CD8-positive, alpha-beta memory T cell (primary cell): ENCODE measurements at regions not wholly inside any gene's neighbourhood (a gene's known extent, or its start where the extent isn't known, plus 50 kb on each side); places are given as distances from the start of the nearest gene placed in this dataset.
"Not testable (repeated sequence)": the region's sequence is repeated elsewhere in the genome, so short reads cannot be mapped to it uniquely, and the experiment has no call there.

Experiments
- CTCF ChIA-PET: fragments of 350-600 bp; sonication (Branson Sonifier 250); formaldehyde crosslinking; loops from one replicate; lab custom pipeline; 2021; ENCODE audit warnings: antibody characterized with exemption; lab: Charles Lee
- POLR2A ChIA-PET: fragments of 350-600 bp; sonication (Branson Sonifier 250); formaldehyde crosslinking; loops from one replicate; lab custom pipeline; 2021; ENCODE audit warnings: antibody characterized with exemption; lab: Charles Lee
- DNase-seq, 5 donors: peaks; one replicate each; pipeline versions ENCODE4 v3.0.0 to v3.0.0-alpha.2; 2020 to 2022; ENCODE audit warnings: mixed read lengths in 1 of 5
- H3K27ac ChIP-seq: one replicate; pipeline ENCODE4 v1.7.0; 2013; ENCODE audit warnings: low read depth, mild to moderate bottlenecking, low read length, moderate library complexity
- H3K27me3 ChIP-seq: 2 replicates; pipeline ENCODE4 v1.7.0; 2013; ENCODE audit warnings: low read length, mild to moderate bottlenecking; ENCODE audit not compliant: insufficient read depth, poor library complexity, severe bottlenecking
- H3K36me3 ChIP-seq: 2 replicates; pipeline ENCODE4 v1.7.0; 2013; ENCODE audit warnings: mild to moderate bottlenecking, low read length, moderate library complexity; ENCODE audit not compliant: insufficient read depth
- H3K4me1 ChIP-seq: 2 replicates; pipeline ENCODE4 v1.7.0; 2013; ENCODE audit warnings: mild to moderate bottlenecking, low read length, moderate library complexity; ENCODE audit not compliant: insufficient read depth
- H3K4me3 ChIP-seq: 2 replicates; pipeline ENCODE4 v1.7.0; 2013; ENCODE audit warnings: mild to moderate bottlenecking, low read length
- H3K9me3 ChIP-seq: 2 replicates; pipeline ENCODE4 v1.7.0; 2013; ENCODE audit warnings: mild to moderate bottlenecking, low read length
- H3K27ac Mint-ChIP-seq, 8 donors: one replicate each; pipeline ENCODE4 v1.8.0; 2020 to 2021; ENCODE audit warnings: mixed read lengths in 8 of 8, mild to moderate bottlenecking in 6 of 8, inconsistent platforms in 3 of 8, moderate library complexity in 3 of 8
- H3K27me3 Mint-ChIP-seq, 2 donors: one replicate each; pipeline ENCODE4 v1.8.0; 2020 to 2021; ENCODE audit warnings: mixed read lengths in 2 of 2, mild to moderate bottlenecking in 1 of 2, moderate library complexity in 1 of 2
- H3K36me3 Mint-ChIP-seq, 3 donors: one replicate each; pipeline ENCODE4 v1.8.0; 2020 to 2021; ENCODE audit warnings: mixed read lengths in 3 of 3, inconsistent platforms in 1 of 3, mild to moderate bottlenecking in 1 of 3
- H3K4me1 Mint-ChIP-seq, 3 donors: one replicate each; pipeline ENCODE4 v1.8.0; 2020 to 2021; ENCODE audit warnings: mixed read lengths in 3 of 3, inconsistent platforms in 1 of 3, mild to moderate bottlenecking in 1 of 3
- H3K4me3 Mint-ChIP-seq, 7 donors: one replicate each; pipeline ENCODE4 v1.8.0; 2020 to 2021; ENCODE audit warnings: mixed read lengths in 7 of 7, mild to moderate bottlenecking in 6 of 7, moderate library complexity in 4 of 7, inconsistent platforms in 2 of 7
- H3K9me3 Mint-ChIP-seq, 5 donors: one replicate each; pipeline ENCODE4 v1.8.0; 2020 to 2022; ENCODE audit warnings: mixed read lengths in 5 of 5, mild to moderate bottlenecking in 3 of 5, moderate library complexity in 2 of 5, inconsistent platforms in 1 of 5

GRCh38 chr6:139702706-139703105, 328.3 kb upstream of the CITED2 start:
- POLR2A ChIA-PET = no interaction called here
- Histone ChIP-seq H3K4me1 (no peaks in the 10 kb centered on the region), H3K36me3 (no peaks in the 10 kb centered on the region), H3K4me3 (no peak overlapping the region), H3K27me3 (no peaks in the 10 kb centered on the region), H3K9me3 (no peaks in the 10 kb centered on the region), H3K27ac (no peak overlapping the region)
- DNase-seq = no peak
- H3K36me3 Mint-ChIP-seq = peaks cover 0 to 29% (median 0%) of the 10 kb centered on the region in 3 donors
- no peaks in the 10 kb centered on the region for H3K4me1 Mint-ChIP-seq
- H3K27ac Mint-ChIP-seq = no peak overlapping the region
- CTCF ChIA-PET = no interaction called here
- H3K9me3 Mint-ChIP-seq = peaks cover 0 to 6% (median 0%) of the 10 kb centered on the region in 5 donors
- H3K4me3 Mint-ChIP-seq = no peak overlapping the region
- H3K27me3 Mint-ChIP-seq = no peaks in the 10 kb centered on the region

GRCh38 chr6:139701695-139702094, 327.2 kb upstream of the CITED2 start:
- Histone ChIP-seq H3K27ac (no peak overlapping the region), H3K36me3 (no peaks in the 10 kb centered on the region), H3K9me3 (no peaks in the 10 kb centered on the region), H3K4me3 (no peak overlapping the region), H3K4me1 (no peaks in the 10 kb centered on the region), H3K27me3 (no peaks in the 10 kb centered on the region)
- H3K27ac Mint-ChIP-seq = no peak overlapping the region
- ChIA-PET CTCF (no interaction called here), POLR2A (no interaction called here)
- H3K27me3 Mint-ChIP-seq = no peaks in the 10 kb centered on the region
- H3K36me3 Mint-ChIP-seq = peaks cover 0 to 29% (median 0%) of the 10 kb centered on the region in 3 donors
- H3K4me3 Mint-ChIP-seq = no peak overlapping the region
- DNase-seq = no peak
- peaks cover 0 to 6% (median 0%) of the 10 kb centered on the region in 5 donors for H3K9me3 Mint-ChIP-seq
- peaks cover 0 to 4% (median 2%) of the 10 kb centered on the region in 3 donors for H3K4me1 Mint-ChIP-seq

- CTCF ChIA-PET = no interaction called here
- H3K27me3 Mint-ChIP-seq = no peaks in the 10 kb centered on the region
- Histone ChIP-seq H3K9me3 (no peaks in the 10 kb centered on the region), H3K27me3 (no peaks in the 10 kb centered on the region), H3K4me3 (no peak overlapping the region), H3K27ac (no peak overlapping the region), H3K36me3 (no peaks in the 10 kb centered on the region), H3K4me1 (no peaks in the 10 kb centered on the region)
- peaks cover 0 to 29% (median 0%) of the 10 kb centered on the region in 3 donors for H3K36me3 Mint-ChIP-seq
- no peak overlapping the region for H3K27ac Mint-ChIP-seq
- H3K4me1 Mint-ChIP-seq = peaks cover 0 to 8% (median 2%) of the 10 kb centered on the region in 3 donors
- no peak for DNase-seq
- no peak overlapping the region for H3K4me3 Mint-ChIP-seq
- peaks cover 0 to 6% (median 0%) of the 10 kb centered on the region in 5 donors for H3K9me3 Mint-ChIP-seq
- POLR2A ChIA-PET = no interaction called here
These were observed 326.6 kb upstream of the CITED2 start for GRCh38 chr6:139701003-139701402.

GRCh38 chr6:139699911-139700310, 325.5 kb upstream of the CITED2 start:
- CTCF ChIA-PET = no interaction called here
- Mint-ChIP-seq H3K27ac (no peak overlapping the region), H3K36me3 (peaks cover 0 to 29% (median 0%) of the 10 kb centered on the region in 3 donors), H3K9me3 (no peaks in the 10 kb centered on the region), H3K27me3 (no peaks in the 10 kb centered on the region), H3K4me3 (no peak overlapping the region), H3K4me1 (peaks cover 0 to 12% (median 2%) of the 10 kb centered on the region in 3 donors)
- H3K27ac ChIP-seq = no peak overlapping the region
- no peaks in the 10 kb centered on the region for H3K27me3 ChIP-seq
- POLR2A ChIA-PET = no interaction called here
- no peaks in the 10 kb centered on the region for H3K4me1 ChIP-seq
- no peak for DNase-seq
- H3K36me3 ChIP-seq = no peaks in the 10 kb centered on the region
- H3K4me3 ChIP-seq = no peak overlapping the region
- no peaks in the 10 kb centered on the region for H3K9me3 ChIP-seq

- no peak for DNase-seq
- H3K27me3 ChIP-seq = no peaks in the 10 kb centered on the region
- H3K4me1 ChIP-seq = no peaks in the 10 kb centered on the region
- H3K4me3 ChIP-seq = no peak overlapping the region
- Mint-ChIP-seq H3K27me3 (no peaks in the 10 kb centered on the region), H3K27ac (no peak overlapping the region), H3K4me1 (peaks cover 0 to 12% (median 2%) of the 10 kb centered on the region in 3 donors), H3K9me3 (no peaks in the 10 kb centered on the region), H3K36me3 (peaks cover 0 to 24% (median 0%) of the 10 kb centered on the region in 3 donors), H3K4me3 (no peak overlapping the region)
- CTCF ChIA-PET = no interaction called here
- no peak overlapping the region for H3K27ac ChIP-seq
- H3K36me3 ChIP-seq = no peaks in the 10 kb centered on the region
- POLR2A ChIA-PET = no interaction called here
- H3K9me3 ChIP-seq = no peaks in the 10 kb centered on the region
These were observed 324.9 kb upstream of the CITED2 start for GRCh38 chr6:139699335-139699734.

- no peaks in the 10 kb centered on the region for H3K27me3 Mint-ChIP-seq
- Histone ChIP-seq H3K27ac (no peak overlapping the region), H3K9me3 (no peaks in the 10 kb centered on the region), H3K4me3 (no peak overlapping the region), H3K27me3 (no peaks in the 10 kb centered on the region), H3K36me3 (no peaks in the 10 kb centered on the region), H3K4me1 (no peaks in the 10 kb centered on the region)
- ChIA-PET CTCF (no interaction called here), POLR2A (no interaction called here)
- no peak overlapping the region for H3K27ac Mint-ChIP-seq
- H3K4me3 Mint-ChIP-seq = no peak overlapping the region
- peaks cover 0 to 12% (median 2%) of the 10 kb centered on the region in 3 donors for H3K4me1 Mint-ChIP-seq
- H3K36me3 Mint-ChIP-seq = peaks cover 0 to 22% (median 0%) of the 10 kb centered on the region in 3 donors
- DNase-seq = no peak
- no peaks in the 10 kb centered on the region for H3K9me3 Mint-ChIP-seq
These were observed 324.2 kb upstream of the CITED2 start for GRCh38 chr6:139698526-139699176.

GRCh38 chr6:139697856-139698255, 323.4 kb upstream of the CITED2 start:
- H3K4me3 ChIP-seq, H3K27me3 Mint-ChIP-seq, CTCF ChIA-PET, H3K27ac Mint-ChIP-seq, POLR2A ChIA-PET, H3K4me1 ChIP-seq, H3K9me3 Mint-ChIP-seq, H3K36me3 ChIP-seq, H3K9me3 ChIP-seq, H3K27me3 ChIP-seq, H3K4me3 Mint-ChIP-seq, H3K27ac ChIP-seq, DNase-seq: not testable (repeated sequence)
- H3K36me3 Mint-ChIP-seq = peaks cover 0 to 22% (median 0%) of the 10 kb centered on the region in 3 donors
- H3K4me1 Mint-ChIP-seq = peaks cover 0 to 12% (median 2%) of the 10 kb centered on the region in 3 donors

GRCh38 chr6:139696991-139697390, 322.5 kb upstream of the CITED2 start:
- H3K36me3 ChIP-seq, H3K27ac ChIP-seq, H3K4me1 ChIP-seq, CTCF ChIA-PET, DNase-seq, H3K9me3 ChIP-seq, H3K9me3 Mint-ChIP-seq, POLR2A ChIA-PET, H3K4me3 ChIP-seq, H3K27me3 ChIP-seq, H3K27me3 Mint-ChIP-seq: not testable (repeated sequence)
- peaks cover 0 to 21% (median 0%) of the 10 kb centered on the region in 3 donors for H3K36me3 Mint-ChIP-seq
- peak overlapping the region in 4 of 8 donors; percentile 12 to 70 (median 48) for H3K27ac Mint-ChIP-seq
- peak overlapping the region; percentile 24 to 87 (median 78) for H3K4me3 Mint-ChIP-seq
- H3K4me1 Mint-ChIP-seq = peaks cover 0 to 12% (median 2%) of the 10 kb centered on the region in 3 donors
